Fibroblast of skin of back (primary cell): ENCODE measurements at regions not wholly inside any gene's neighbourhood (a gene's known extent, or its start where the extent isn't known, plus 50 kb on each side); places are given as distances from the start of the nearest gene placed in this dataset.

Experiments used
- DNase-seq: peaks from one replicate; pipeline ENCODE4 v3.0.0-alpha.2; 2013

DNA sequence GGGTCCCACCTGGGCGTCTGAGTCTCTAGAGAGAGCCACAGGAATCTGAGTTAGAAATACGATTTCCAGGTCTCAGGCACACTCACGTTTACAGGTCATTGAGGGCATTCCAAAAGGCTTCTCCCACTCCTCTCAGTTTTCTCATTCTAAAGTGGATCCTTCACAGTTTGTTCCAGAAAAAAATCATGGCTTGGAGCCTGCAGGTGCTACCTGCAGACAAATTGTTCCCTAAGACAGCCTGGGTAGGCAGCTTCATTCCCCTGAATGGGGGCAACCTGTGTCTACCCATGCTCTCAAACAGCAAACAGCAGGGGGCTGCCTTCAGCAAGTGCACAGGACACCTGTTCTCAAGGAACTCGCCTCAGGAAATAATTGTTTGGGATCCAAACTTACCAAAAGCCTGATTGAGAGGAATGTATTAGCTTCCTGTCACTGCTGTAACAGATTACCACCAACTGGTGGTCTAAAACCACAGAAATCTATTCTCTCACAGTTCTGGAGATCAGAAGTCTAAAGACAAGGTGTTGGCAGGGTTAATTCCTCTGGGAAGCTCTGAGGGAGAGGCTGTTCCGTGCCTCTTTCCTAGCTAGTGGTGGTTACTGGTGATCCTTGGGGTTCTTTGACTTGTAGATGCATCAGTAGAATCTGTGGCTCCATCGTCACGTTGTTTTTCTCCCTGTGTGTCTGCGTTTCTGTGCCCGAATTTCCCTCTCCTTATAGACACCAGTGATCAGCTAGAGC is 117.2 kb downstream of the RAB11FIP2 start:
- DNase-seq: no peak

DNA sequence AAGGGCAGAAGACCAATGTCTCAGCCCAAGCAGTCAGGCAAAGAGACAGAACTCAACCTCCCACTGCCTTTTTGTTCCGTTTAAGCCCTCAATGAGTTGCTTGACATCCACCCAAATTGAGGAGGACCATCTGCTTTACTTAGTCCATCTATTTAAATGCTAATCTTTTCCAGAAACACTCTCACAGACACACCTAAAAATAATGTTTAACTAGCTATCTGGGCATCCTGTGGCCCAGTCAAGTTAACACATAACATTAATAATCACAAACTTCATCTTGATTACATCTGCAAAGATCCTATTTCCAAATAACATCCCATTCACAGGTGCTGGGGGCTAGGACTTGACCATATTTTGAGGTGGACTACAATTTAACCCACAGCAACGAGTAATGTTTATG is 115.7 kb downstream of the RAB11FIP2 start:
- DNase-seq: no peak

DNA sequence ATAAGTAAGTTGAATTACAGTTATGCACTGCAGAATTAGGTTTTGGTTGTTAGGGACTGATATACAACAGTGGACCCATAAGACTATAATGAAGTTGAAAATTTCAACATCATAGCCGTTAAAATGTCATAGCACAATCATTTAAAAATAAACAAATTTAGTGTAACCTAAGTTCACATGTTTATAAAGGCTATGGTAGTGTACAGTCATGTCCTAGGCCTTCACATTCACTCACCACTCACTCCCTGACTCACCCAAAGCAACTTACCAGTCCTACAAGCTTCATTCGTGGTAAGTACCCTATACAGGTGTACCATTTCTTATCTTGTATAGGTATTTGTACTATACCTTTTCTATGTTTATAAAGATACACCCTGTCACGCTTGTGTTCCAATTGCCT is 113.7 kb downstream of the RAB11FIP2 start:
- peak; percentile 5 for DNase-seq

DNA sequence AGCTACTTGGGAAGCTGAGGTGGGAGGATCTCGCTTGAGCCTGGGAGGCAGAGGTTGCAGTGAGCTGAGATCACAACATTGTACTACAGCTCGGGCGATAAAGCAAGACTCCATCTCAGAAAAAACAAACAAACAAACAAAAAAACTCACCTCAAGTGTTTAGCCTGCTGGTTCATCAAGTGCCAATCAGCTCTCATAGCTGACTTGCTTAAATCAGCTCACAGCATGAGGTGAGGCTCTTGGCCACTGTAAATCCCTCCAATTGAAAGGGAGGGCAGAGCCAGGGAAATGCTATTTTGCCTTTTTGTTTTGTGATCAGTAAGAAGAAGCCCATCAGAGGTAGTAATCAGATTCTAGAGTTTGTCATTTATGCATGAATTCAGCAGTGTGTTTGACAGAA is 112.3 kb downstream of the RAB11FIP2 start:
- DNase-seq: no peak

DNA sequence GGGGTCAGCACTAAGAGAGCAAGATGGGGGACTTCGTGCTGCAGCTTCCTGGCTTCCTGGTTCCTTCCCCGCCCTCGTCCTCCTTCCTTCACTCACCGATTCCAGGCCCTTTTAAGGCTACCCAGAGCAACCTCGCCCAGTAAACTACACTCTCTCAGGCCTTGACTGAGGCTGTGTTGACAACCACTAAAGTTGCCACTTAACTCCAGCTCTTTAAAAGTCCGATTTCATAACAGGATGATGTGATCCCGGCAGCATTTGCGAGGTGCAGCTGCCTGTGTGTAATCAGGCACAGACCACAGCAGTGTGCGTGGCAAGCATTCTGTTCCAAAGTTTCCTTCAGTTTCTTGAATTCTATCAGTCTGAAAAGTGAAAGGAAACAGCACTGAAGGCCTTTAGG is 110.6 kb downstream of the RAB11FIP2 start:
- DNase-seq: peak; percentile 13

DNA sequence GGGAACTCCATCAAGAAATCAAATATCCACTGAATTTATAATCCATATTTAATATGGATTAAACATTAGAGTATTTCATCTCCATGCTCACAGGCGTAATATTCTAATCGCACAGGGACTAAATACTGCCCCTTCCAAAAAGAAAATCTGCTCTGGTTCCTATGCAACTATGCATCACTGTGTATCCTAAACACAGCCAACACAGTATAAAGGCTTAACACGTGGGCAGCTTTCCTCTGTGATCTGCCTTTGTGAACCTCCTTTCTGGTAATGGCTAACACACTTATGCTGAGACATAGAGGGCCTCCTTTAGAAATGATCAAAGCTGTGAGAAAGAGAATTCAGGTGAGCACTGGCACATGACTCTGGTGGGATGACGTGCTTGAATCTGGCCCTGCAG is 110.2 kb downstream of the RAB11FIP2 start:
- DNase-seq: no peak

DNA sequence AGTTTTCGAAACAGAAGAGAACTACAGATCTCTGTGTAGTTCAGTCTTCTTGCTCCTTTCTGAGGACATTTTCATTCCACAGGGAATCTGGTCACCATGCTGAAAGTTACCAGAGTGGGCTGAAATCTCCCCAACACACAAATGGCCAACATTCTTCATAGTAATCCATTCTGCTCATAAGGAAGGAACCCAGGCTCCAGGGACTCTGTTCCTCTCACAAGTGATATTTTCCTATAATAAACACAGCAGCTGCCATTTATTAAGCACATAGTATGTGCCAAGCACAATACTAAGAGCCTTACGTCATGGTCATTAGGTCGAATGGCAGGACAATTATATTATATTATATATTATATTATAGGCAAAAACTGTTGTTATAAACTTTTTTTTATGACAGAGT is 109.8 kb downstream of the RAB11FIP2 start:
- no peak for DNase-seq

DNA sequence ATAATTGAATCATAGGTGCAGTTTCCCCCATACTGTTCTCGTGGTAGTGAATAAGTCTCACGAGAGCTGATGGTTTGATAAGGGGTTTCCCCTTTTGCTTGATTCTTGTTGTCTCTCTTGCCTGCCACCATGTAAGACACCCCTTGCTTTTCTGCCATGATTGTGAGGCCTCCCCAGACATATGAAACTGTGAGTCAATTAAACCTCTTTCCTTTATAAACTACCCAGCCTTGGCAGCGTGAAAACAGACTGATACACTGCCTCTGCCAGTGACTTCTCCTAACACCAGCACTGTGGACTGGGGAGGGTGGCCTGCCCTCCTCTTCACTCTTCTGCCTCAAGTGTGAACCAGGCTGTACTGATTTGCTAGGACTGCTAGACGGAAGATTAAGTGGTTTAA is 108.6 kb downstream of the RAB11FIP2 start:
- DNase-seq: no peak

DNA sequence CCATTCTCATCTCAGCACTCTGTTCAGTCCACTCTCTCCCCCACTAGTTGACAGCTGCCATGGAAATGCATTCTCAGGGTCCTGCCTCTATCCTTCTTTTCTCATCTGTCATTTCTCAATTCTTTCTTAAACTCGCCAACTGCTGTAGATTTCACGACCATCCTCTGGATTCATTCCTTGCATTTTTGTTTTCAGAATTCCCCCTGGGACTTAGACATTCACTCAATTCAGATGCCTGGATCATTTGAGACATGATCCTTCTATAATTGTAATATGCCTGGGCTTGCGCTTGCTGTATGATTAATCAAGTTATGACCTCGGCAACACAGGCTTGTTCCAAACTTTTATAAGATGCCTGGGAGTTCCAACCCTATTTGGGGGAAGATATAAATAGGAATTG is 104.5 kb downstream of the RAB11FIP2 start:
- DNase-seq: peak; percentile 37

DNA sequence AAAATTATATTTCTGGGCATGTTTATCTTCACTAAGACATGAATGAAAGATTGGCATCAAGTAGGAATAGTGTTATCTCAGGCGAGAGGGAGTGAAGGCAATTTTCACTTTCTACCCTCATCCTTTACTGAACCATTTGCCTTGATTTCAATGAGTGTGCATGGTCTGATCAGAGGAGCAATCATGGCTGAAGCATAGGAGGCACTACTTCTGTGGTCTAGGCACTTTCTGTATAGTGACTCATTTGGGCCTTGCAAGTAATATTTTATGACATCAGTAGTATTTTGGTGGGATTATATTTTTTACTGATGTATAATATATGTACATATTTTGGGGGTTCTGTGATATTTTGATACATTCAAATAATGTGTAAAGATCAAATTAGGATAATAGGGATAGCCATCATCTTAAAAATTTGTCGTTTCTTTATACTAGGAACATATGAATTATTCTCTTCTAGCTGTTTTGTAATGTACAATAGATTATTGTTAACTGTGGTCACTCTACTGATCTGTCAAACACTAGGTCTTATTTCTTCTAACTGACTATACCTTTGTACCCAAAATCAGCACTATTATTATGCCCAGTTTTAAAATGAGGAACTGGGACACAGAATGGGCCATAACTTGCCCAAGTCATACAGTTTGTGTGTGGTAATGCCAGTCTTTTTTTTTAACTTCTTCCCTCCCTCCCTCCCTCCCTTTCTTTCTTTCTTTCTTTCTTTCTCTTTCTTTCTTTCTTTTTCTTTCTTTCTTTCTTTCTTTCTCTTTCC is 101.9 kb downstream of the RAB11FIP2 start:
- DNase-seq: no peak

DNA sequence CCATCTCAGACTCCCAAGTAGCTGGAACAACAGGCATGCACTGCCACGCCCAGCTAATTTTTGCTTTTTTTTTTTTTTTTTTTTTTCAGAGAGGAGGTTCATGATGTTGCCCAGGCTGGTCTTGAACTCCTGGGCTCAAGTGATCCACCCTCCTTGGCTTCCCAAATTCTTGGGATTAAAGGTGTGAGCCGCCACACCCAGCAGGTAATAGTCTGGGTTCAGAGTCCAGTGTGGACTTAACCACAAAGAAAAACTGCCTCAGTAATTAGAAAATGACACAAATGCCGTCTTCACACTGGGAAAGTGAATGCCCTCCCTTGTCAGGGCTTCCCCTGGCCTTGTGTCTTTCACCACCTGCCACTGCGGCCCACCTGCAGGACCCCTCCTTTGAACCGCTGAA is 101.1 kb downstream of the RAB11FIP2 start:
- DNase-seq: no peak

DNA sequence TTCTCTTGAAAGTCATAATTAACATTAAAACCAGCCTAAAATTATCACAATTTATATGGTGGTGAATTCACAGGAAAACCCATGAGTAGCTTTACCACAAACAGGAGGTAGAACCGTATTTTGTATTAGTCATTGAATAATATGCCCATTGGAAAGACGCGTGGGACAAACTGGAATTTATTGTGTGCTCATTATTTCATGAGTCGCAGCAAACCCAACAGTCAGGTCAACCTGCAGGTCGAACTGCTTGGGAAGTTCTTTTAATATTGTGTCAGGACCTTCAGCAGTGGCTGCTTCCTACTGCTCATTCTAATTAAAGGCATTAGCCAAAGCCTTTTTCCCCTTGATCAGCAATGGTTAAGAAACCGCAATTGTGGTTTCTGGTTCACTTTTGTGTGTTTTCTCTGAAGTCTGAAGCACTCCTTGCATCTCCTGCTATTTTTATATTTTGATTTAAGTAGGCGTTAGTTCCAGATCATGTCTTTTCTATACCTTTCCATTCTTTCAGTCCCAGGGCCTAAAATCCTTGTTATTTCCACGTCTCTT is 100.1 kb downstream of the RAB11FIP2 start:
- DNase-seq: peak; percentile 42

DNA sequence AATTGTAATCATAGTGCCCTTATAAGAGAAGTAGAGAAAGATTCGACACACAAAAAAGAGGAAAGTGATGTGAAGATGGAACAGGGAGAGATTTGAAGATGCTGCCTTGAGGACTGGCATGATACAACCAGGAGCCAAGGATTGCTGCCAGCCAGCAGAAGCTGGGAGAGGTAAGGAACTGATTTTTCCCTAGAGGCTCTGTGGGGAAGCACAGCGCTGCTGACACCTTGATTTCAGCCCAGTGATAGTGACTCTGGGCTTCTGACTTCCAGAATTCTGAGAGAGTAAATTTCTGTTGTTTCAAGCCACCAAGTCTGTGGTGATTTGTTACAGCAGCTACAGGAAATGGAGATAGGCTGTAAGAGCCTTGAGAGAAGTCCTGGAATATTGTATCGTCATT is 98.2 kb downstream of the RAB11FIP2 start:
- DNase-seq: no peak

DNA sequence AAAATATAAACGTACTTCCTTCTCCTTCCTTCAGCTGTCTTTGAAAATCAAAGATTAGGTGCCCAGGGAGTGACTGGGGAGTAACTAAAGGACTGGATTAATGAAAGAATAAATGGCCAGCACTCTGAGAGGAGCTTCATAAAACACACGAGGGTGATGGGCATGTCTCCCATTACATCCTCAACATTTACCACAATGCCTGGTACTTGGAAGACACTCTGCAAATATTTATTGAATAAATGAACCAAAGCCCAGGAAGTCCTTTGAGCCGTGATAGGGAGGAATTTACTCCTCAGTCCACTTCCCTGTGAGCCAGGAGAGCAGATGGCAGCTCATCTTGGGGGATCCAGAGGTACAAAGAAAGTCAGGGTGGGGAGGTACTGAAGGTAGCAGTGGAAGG is 96.3 kb downstream of the RAB11FIP2 start:
- DNase-seq: no peak
